ENCODE measurements at regions not wholly inside any gene's neighbourhood (a gene's known extent, or its start where the extent isn't known, plus 50 kb on each side); places are given as distances from the start of the nearest gene placed in this dataset.

GRCh38 chr15:27685644-27686043 is 413.5 kb downstream of the OCA2 start:
- Histone ChIP-seq H3K4me1 (ENCODE audit: control insufficient read depth in 1 of 2, insufficient read depth in 2 of 2, low read length in 2 of 2) (peaks cover 13 to 17% of the 10 kb centered on the region in 2 experiments), H3K36me3 (ENCODE audit: control insufficient read depth in 1 of 2, insufficient read depth in 2 of 2, low read length in 2 of 2) (no peaks in the 10 kb centered on the region), H2AK5ac (ENCODE audit: low read length) (peak overlapping the region; percentile 90), H2BK5ac (ENCODE audit: low read depth, low read length, poor library complexity) (peak overlapping the region; percentile 88), H3K27me3 (ENCODE audit: insufficient read depth, low read length) (no peaks in the 10 kb centered on the region), H2BK120ac (ENCODE audit: insufficient read depth, low read length, poor library complexity) (peak overlapping the region; percentile 95), H3K14ac (ENCODE audit: low read length) (peak overlapping the region; percentile 65), H2BK12ac (ENCODE audit: low read length) (peak overlapping the region; percentile 89), H3K23ac (ENCODE audit: low read length) (no peak overlapping the region), H3K4me3 (ENCODE audit: low read depth, low read length) (no peak overlapping the region), H3K18ac (ENCODE audit: low read length) (peak overlapping the region; percentile 60), H4K12ac (ENCODE audit: low read depth, low read length) (no peak overlapping the region), H3K79me2 (ENCODE audit: control insufficient read depth, insufficient read depth, low read length, poor library complexity) (no peaks in the 10 kb centered on the region), H3K4me2 (ENCODE audit: low read length) (no peak overlapping the region), H3K27ac (ENCODE audit: low read depth, low read length) (peak overlapping the region; percentile 73), H3K9ac (ENCODE audit: low read length) (no peak overlapping the region), H2AFZ (ENCODE audit: insufficient read depth, low read length, poor library complexity) (peak overlapping the region; percentile 47), H3K9me3 (ENCODE audit: insufficient read depth, low read depth, low read length) (peaks cover 3% of the 10 kb centered on the region), H3K79me1 (ENCODE audit: low read length) (peaks cover 14% of the 10 kb centered on the region), H4K8ac (ENCODE audit: low read depth, low read length) (peak overlapping the region; percentile 29), H4K91ac (ENCODE audit: low read depth, low read length) (peak overlapping the region; percentile 97), H3K4ac (ENCODE audit: low read depth, low read length) (peak overlapping the region; percentile 88)
- WGBS (ENCODE audit: extremely low coverage, insufficient coverage, insufficient read length): no CpG with 5 or more reads among the region's 6 CpGs
- no peak for DNase-seq

- H3K36me3 ChIP-seq (ENCODE audit: control insufficient read depth in 1 of 2, insufficient read depth in 2 of 2, low read length in 2 of 2): no peaks in the 10 kb centered on the region
- no peak overlapping the region for H4K12ac ChIP-seq (ENCODE audit: low read depth, low read length)
- no peak overlapping the region for H2AFZ ChIP-seq (ENCODE audit: insufficient read depth, low read length, poor library complexity)
- peak overlapping the region; percentile 49 for H2BK120ac ChIP-seq (ENCODE audit: insufficient read depth, low read length, poor library complexity)
- H3K9me3 ChIP-seq (ENCODE audit: insufficient read depth, low read depth, low read length): peaks cover 3% of the 10 kb centered on the region
- no peak overlapping the region for H3K27ac ChIP-seq (ENCODE audit: low read depth, low read length)
- H4K8ac ChIP-seq (ENCODE audit: low read depth, low read length): no peak overlapping the region
- no peak overlapping the region for H3K18ac ChIP-seq (ENCODE audit: low read length)
- peaks cover 18 to 24% of the 10 kb centered on the region in 2 experiments for H3K4me1 ChIP-seq (ENCODE audit: control insufficient read depth in 1 of 2, insufficient read depth in 2 of 2, low read length in 2 of 2)
- H2BK5ac ChIP-seq (ENCODE audit: low read depth, low read length, poor library complexity): no peak overlapping the region
- H3K79me1 ChIP-seq (ENCODE audit: low read length): peaks cover 14% of the 10 kb centered on the region
- no peak overlapping the region for H3K23ac ChIP-seq (ENCODE audit: low read length)
- no peak overlapping the region for H2AK5ac ChIP-seq (ENCODE audit: low read length)
- no peak overlapping the region for H3K4ac ChIP-seq (ENCODE audit: low read depth, low read length)
- DNase-seq: no peak
- peak overlapping the region; percentile 48 for H2BK12ac ChIP-seq (ENCODE audit: low read length)
- no CpG with 5 or more reads among the region's 3 CpGs for WGBS (ENCODE audit: extremely low coverage, insufficient coverage, insufficient read length)
- no peak overlapping the region for H3K4me3 ChIP-seq (ENCODE audit: low read depth, low read length)
- no peaks in the 10 kb centered on the region for H3K27me3 ChIP-seq (ENCODE audit: insufficient read depth, low read length)
- no peak overlapping the region for H3K9ac ChIP-seq (ENCODE audit: low read length)
- H3K79me2 ChIP-seq (ENCODE audit: control insufficient read depth, insufficient read depth, low read length, poor library complexity): no peaks in the 10 kb centered on the region
- no peak overlapping the region for H3K4me2 ChIP-seq (ENCODE audit: low read length)
- no peak overlapping the region for H4K91ac ChIP-seq (ENCODE audit: low read depth, low read length)
- H3K14ac ChIP-seq (ENCODE audit: low read length): no peak overlapping the region
Observed at GRCh38 chr15:27683121-27683520, 416.0 kb downstream of the OCA2 start.

- no peak overlapping the region for H3K18ac ChIP-seq (ENCODE audit: low read length)
- H2AFZ ChIP-seq (ENCODE audit: insufficient read depth, low read length, poor library complexity): no peak overlapping the region
- H3K4me1 ChIP-seq (ENCODE audit: control insufficient read depth in 1 of 2, insufficient read depth in 2 of 2, low read length in 2 of 2): peaks cover 12 to 17% of the 10 kb centered on the region in 2 experiments
- H2BK12ac ChIP-seq (ENCODE audit: low read length): no peak overlapping the region
- H3K4ac ChIP-seq (ENCODE audit: low read depth, low read length): no peak overlapping the region
- H2AK5ac ChIP-seq (ENCODE audit: low read length): no peak overlapping the region
- no peak overlapping the region for H3K4me3 ChIP-seq (ENCODE audit: low read depth, low read length)
- no peak overlapping the region for H2BK120ac ChIP-seq (ENCODE audit: insufficient read depth, low read length, poor library complexity)
- no peak overlapping the region for H4K91ac ChIP-seq (ENCODE audit: low read depth, low read length)
- no peak overlapping the region for H3K9ac ChIP-seq (ENCODE audit: low read length)
- H3K14ac ChIP-seq (ENCODE audit: low read length): no peak overlapping the region
- no peaks in the 10 kb centered on the region for H3K36me3 ChIP-seq (ENCODE audit: control insufficient read depth in 1 of 2, insufficient read depth in 2 of 2, low read length in 2 of 2)
- no peak overlapping the region for H3K23ac ChIP-seq (ENCODE audit: low read length)
- H4K8ac ChIP-seq (ENCODE audit: low read depth, low read length): no peak overlapping the region
- H3K27ac ChIP-seq (ENCODE audit: low read depth, low read length): no peak overlapping the region
- H2BK5ac ChIP-seq (ENCODE audit: low read depth, low read length, poor library complexity): no peak overlapping the region
- no peaks in the 10 kb centered on the region for H3K27me3 ChIP-seq (ENCODE audit: insufficient read depth, low read length)
- no peak overlapping the region for H4K12ac ChIP-seq (ENCODE audit: low read depth, low read length)
- H3K79me1 ChIP-seq (ENCODE audit: low read length): peaks cover 7% of the 10 kb centered on the region
- H3K4me2 ChIP-seq (ENCODE audit: low read length): no peak overlapping the region
- WGBS (ENCODE audit: extremely low coverage, insufficient coverage, insufficient read length): no CpG with 5 or more reads among the region's 8 CpGs
- no peaks in the 10 kb centered on the region for H3K9me3 ChIP-seq (ENCODE audit: insufficient read depth, low read depth, low read length)
- H3K79me2 ChIP-seq (ENCODE audit: control insufficient read depth, insufficient read depth, low read length, poor library complexity): no peaks in the 10 kb centered on the region
- DNase-seq: no peak
Observed at GRCh38 chr15:27681038-27681437, 418.1 kb downstream of the OCA2 start.

- no peak overlapping the region for H2AFZ ChIP-seq (ENCODE audit: insufficient read depth, low read length, poor library complexity)
- WGBS (ENCODE audit: extremely low coverage, insufficient coverage, insufficient read length): no CpG with 5 or more reads among the region's 19 CpGs
- no peak overlapping the region for H4K91ac ChIP-seq (ENCODE audit: low read depth, low read length)
- no peak for DNase-seq
- H3K36me3 ChIP-seq (ENCODE audit: control insufficient read depth in 1 of 2, insufficient read depth in 2 of 2, low read length in 2 of 2): no peaks in the 10 kb centered on the region
- no peaks in the 10 kb centered on the region for H3K9me3 ChIP-seq (ENCODE audit: insufficient read depth, low read depth, low read length)
- peaks cover 9 to 11% of the 10 kb centered on the region in 2 experiments for H3K4me1 ChIP-seq (ENCODE audit: control insufficient read depth in 1 of 2, insufficient read depth in 2 of 2, low read length in 2 of 2)
- no peak overlapping the region for H3K23ac ChIP-seq (ENCODE audit: low read length)
- no peaks in the 10 kb centered on the region for H3K27me3 ChIP-seq (ENCODE audit: insufficient read depth, low read length)
- no peak overlapping the region for H2BK120ac ChIP-seq (ENCODE audit: insufficient read depth, low read length, poor library complexity)
- no peak overlapping the region for H3K18ac ChIP-seq (ENCODE audit: low read length)
- H2AK5ac ChIP-seq (ENCODE audit: low read length): no peak overlapping the region
- no peak overlapping the region for H4K12ac ChIP-seq (ENCODE audit: low read depth, low read length)
- no peak overlapping the region for H2BK12ac ChIP-seq (ENCODE audit: low read length)
- H3K4me2 ChIP-seq (ENCODE audit: low read length): no peak overlapping the region
- no peak overlapping the region for H3K27ac ChIP-seq (ENCODE audit: low read depth, low read length)
- H3K79me1 ChIP-seq (ENCODE audit: low read length): peaks cover 6% of the 10 kb centered on the region
- H4K8ac ChIP-seq (ENCODE audit: low read depth, low read length): no peak overlapping the region
- no peak overlapping the region for H3K4ac ChIP-seq (ENCODE audit: low read depth, low read length)
- H2BK5ac ChIP-seq (ENCODE audit: low read depth, low read length, poor library complexity): no peak overlapping the region
- no peak overlapping the region for H3K9ac ChIP-seq (ENCODE audit: low read length)
- no peak overlapping the region for H3K14ac ChIP-seq (ENCODE audit: low read length)
- H3K79me2 ChIP-seq (ENCODE audit: control insufficient read depth, insufficient read depth, low read length, poor library complexity): no peaks in the 10 kb centered on the region
- no peak overlapping the region for H3K4me3 ChIP-seq (ENCODE audit: low read depth, low read length)
Observed at GRCh38 chr15:27679731-27680471, 419.2 kb downstream of the OCA2 start.
